WTC11 (cell line): ENCODE measurements at regions not wholly inside any gene's neighbourhood (a gene's known extent, or its start where the extent isn't known, plus 50 kb on each side); places are given as distances from the start of the nearest gene placed in this dataset.

Source experiments
- ATAC-seq: fragments of 200-7000 bp; cut with Tn5 transposase; 2 replicates; pipeline ENCODE4 v1.10.0; 2021; ENCODE audit warnings: mild to moderate bottlenecking, moderate library complexity
- CTCF ChIA-PET: fragments of 300-600 bp; sonication (Branson Sonifier 250); formaldehyde crosslinking; loops from one replicate; lab custom pipeline; 2021; ENCODE audit warnings: antibody characterized with exemption; lab: Charles Lee
- POLR2A ChIA-PET: fragments of 350-600 bp; sonication (Branson Sonifier 250); formaldehyde crosslinking; loops from one replicate; lab custom pipeline; 2021; ENCODE audit warnings: antibody characterized with exemption; lab: Charles Lee
- DNase-seq: peaks from one replicate; pipeline ENCODE4 v3.0.0; 2021; ENCODE audit warnings: low spot score
- H3K27ac Mint-ChIP-seq: 2 replicates; pipeline ENCODE4 v1.8.0; 2021; ENCODE audit warnings: mixed read lengths
- H3K27me3 Mint-ChIP-seq: 2 replicates; pipeline ENCODE4 v1.8.0; 2021; ENCODE audit warnings: low read depth, mild to moderate bottlenecking, moderate library complexity, mixed read lengths
- H3K36me3 Mint-ChIP-seq: 2 replicates; pipeline ENCODE4 v1.8.0; 2021; ENCODE audit warnings: mixed read lengths
- H3K4me1 Mint-ChIP-seq: 2 replicates; pipeline ENCODE4 v1.8.0; 2022; ENCODE audit warnings: mixed read lengths
- H3K4me3 Mint-ChIP-seq: 2 replicates; pipeline ENCODE4 v1.8.0; 2021; ENCODE audit warnings: mild to moderate bottlenecking, moderate library complexity, mixed read lengths
- H3K9me3 Mint-ChIP-seq: 2 replicates; pipeline ENCODE4 v1.8.0; 2021; ENCODE audit warnings: mixed read lengths
- CREB1 ChIP-seq: sonication (generic); formaldehyde crosslinking; IDR thresholded peaks from 2 replicates; pipeline ENCODE4 v1.8.0; 2023; ENCODE audit warnings: mild to moderate bottlenecking, missing genetic modification reagents
- FOXP1 ChIP-seq: sonication (generic); formaldehyde crosslinking; IDR thresholded peaks from 2 replicates; pipeline ENCODE4 v1.8.0; 2022; ENCODE audit warnings: missing genetic modification reagents, mild to moderate bottlenecking, moderate library complexity, borderline replicate concordance
- GABPB1 ChIP-seq: sonication (generic); formaldehyde crosslinking; IDR thresholded peaks from 2 replicates; pipeline ENCODE4 v1.8.1; 2023; ENCODE audit warnings: mild to moderate bottlenecking, missing genetic modification reagents
- MYBL2 ChIP-seq: sonication (generic); formaldehyde crosslinking; IDR thresholded peaks from 2 replicates; pipeline ENCODE4 v1.8.1; 2023; ENCODE audit warnings: mild to moderate bottlenecking, moderate library complexity, missing genetic modification reagents
- NR2C2 ChIP-seq: sonication (generic); formaldehyde crosslinking; IDR thresholded peaks from 2 replicates; pipeline ENCODE4 v1.8.0; 2022; ENCODE audit warnings: mild to moderate bottlenecking, missing genetic modification reagents
- TCF7 ChIP-seq: sonication (generic); formaldehyde crosslinking; IDR thresholded peaks from 2 replicates; pipeline ENCODE4 v1.8.0; 2022; ENCODE audit warnings: mild to moderate bottlenecking, low read depth, missing genetic modification reagents, moderate library complexity
- ZNF121 ChIP-seq: sonication (generic); formaldehyde crosslinking; IDR thresholded peaks from 2 replicates; pipeline ENCODE4 v1.8.0; 2023; ENCODE audit warnings: missing genetic modification reagents
- ZNF232 ChIP-seq: sonication (generic); formaldehyde crosslinking; IDR thresholded peaks from 2 replicates; pipeline ENCODE4 v1.8.0; 2022; ENCODE audit warnings: mild to moderate bottlenecking, missing genetic modification reagents
- ZNF396 ChIP-seq: fragments of 250-450 bp; sonication (Bioruptor Pico); IDR thresholded peaks from 2 replicates; pipeline ENCODE4 v1.8.0; 2021; ENCODE audit warnings: mild to moderate bottlenecking, moderate library complexity, borderline replicate concordance
- TF ChIP-seq, protein P1 (sequence below): sonication (generic); formaldehyde crosslinking; IDR thresholded peaks from 2 replicates; pipeline ENCODE4 v1.8.0; 2022; ENCODE audit warnings: missing genetic modification reagents
- TF ChIP-seq, protein P2 (sequence below): fragments of 250-450 bp; sonication (Bioruptor Pico); conservative IDR thresholded peaks from 2 replicates; pipeline ENCODE4 v1.9.0; 2021; ENCODE audit warnings: mild to moderate bottlenecking
- TF ChIP-seq, protein P3 (sequence below): sonication (generic); formaldehyde crosslinking; IDR thresholded peaks from 2 replicates; pipeline ENCODE4 v1.8.1; 2023; ENCODE audit warnings: mild to moderate bottlenecking, moderate library complexity, missing genetic modification reagents
- TF ChIP-seq, protein P4 (sequence below): sonication (generic); formaldehyde crosslinking; IDR thresholded peaks from 2 replicates; pipeline ENCODE4 v1.8.1; 2022; ENCODE audit warnings: low read depth, missing genetic modification reagents, borderline replicate concordance
- TF ChIP-seq, protein P5 (sequence below): fragments of 250-450 bp; sonication (Bioruptor Pico); IDR thresholded peaks from 2 replicates; pipeline ENCODE4 v2.1.2; 2022; ENCODE audit warnings: mild to moderate bottlenecking, moderate library complexity

DNA sequence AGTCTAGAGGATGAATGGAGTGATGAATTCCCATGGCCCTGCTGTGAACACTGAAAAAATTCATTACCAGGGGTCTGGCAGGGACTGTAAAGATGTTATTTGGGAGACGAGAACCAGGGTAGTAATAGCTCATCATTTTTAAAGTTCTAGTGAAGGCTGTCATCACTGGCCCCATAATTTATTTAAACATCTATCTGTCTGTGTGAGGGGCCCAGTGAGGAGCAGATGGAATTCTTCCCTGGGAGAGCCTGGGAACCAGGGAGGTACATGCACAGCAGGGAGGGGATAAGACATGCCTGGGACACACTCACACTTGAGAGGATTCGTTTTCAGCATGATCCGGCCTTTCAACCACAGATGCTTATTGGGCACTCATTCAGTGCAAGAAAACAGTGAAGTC lies 162.0 kb downstream of the PDGFRA start:
- DNase-seq (no peak), ATAC-seq (peak; percentile 24; the same call in 1 of the 2 replicates)
- TF ChIP-seq TCF7 (CRISPR knock-in tag) = no peak
- H3K9me3 Mint-ChIP-seq = peaks cover 7% of the 10 kb centered on the region
- no peaks in the 10 kb centered on the region for H3K4me1 Mint-ChIP-seq
- H3K4me3 Mint-ChIP-seq = no peak overlapping the region
- ChIA-PET CTCF (no interaction called here), POLR2A (no interaction called here)
- H3K27me3 Mint-ChIP-seq = no peaks in the 10 kb centered on the region
- H3K36me3 Mint-ChIP-seq = no peaks in the 10 kb centered on the region
- H3K27ac Mint-ChIP-seq = no peak overlapping the region

DNA sequence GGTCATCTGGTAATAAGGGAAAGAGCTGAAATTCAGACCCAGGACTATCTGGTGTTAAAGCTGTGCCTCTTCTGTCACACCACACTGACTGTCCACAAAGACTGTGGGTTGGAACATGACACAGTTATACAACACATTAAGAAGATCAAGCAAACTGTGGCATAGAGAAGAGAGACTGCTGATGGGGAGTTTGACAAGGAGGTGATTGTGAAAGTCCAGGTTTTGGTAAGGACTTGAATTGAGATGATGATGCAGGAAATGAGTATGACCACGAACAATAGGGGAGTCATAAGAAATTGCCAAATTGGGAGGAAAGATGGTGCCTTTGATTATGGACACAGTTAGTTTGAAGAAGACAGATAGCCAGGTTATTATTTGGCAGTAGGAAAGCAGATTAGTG lies 163.4 kb downstream of the PDGFRA start:
- H3K9me3 Mint-ChIP-seq = peaks cover 7% of the 10 kb centered on the region
- POLR2A ChIA-PET = no interaction called here
- no peaks in the 10 kb centered on the region for H3K27me3 Mint-ChIP-seq
- no peak overlapping the region for H3K4me3 Mint-ChIP-seq
- TF ChIP-seq, protein P1, sequence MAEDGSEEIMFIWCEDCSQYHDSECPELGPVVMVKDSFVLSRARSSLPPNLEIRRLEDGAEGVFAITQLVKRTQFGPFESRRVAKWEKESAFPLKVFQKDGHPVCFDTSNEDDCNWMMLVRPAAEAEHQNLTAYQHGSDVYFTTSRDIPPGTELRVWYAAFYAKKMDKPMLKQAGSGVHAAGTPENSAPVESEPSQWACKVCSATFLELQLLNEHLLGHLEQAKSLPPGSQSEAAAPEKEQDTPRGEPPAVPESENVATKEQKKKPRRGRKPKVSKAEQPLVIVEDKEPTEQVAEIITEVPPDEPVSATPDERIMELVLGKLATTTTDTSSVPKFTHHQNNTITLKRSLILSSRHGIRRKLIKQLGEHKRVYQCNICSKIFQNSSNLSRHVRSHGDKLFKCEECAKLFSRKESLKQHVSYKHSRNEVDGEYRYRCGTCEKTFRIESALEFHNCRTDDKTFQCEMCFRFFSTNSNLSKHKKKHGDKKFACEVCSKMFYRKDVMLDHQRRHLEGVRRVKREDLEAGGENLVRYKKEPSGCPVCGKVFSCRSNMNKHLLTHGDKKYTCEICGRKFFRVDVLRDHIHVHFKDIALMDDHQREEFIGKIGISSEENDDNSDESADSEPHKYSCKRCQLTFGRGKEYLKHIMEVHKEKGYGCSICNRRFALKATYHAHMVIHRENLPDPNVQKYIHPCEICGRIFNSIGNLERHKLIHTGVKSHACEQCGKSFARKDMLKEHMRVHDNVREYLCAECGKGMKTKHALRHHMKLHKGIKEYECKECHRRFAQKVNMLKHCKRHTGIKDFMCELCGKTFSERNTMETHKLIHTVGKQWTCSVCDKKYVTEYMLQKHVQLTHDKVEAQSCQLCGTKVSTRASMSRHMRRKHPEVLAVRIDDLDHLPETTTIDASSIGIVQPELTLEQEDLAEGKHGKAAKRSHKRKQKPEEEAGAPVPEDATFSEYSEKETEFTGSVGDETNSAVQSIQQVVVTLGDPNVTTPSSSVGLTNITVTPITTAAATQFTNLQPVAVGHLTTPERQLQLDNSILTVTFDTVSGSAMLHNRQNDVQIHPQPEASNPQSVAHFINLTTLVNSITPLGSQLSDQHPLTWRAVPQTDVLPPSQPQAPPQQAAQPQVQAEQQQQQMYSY (CRISPR knock-in tag) = no peak
- TF ChIP-seq, protein P2, sequence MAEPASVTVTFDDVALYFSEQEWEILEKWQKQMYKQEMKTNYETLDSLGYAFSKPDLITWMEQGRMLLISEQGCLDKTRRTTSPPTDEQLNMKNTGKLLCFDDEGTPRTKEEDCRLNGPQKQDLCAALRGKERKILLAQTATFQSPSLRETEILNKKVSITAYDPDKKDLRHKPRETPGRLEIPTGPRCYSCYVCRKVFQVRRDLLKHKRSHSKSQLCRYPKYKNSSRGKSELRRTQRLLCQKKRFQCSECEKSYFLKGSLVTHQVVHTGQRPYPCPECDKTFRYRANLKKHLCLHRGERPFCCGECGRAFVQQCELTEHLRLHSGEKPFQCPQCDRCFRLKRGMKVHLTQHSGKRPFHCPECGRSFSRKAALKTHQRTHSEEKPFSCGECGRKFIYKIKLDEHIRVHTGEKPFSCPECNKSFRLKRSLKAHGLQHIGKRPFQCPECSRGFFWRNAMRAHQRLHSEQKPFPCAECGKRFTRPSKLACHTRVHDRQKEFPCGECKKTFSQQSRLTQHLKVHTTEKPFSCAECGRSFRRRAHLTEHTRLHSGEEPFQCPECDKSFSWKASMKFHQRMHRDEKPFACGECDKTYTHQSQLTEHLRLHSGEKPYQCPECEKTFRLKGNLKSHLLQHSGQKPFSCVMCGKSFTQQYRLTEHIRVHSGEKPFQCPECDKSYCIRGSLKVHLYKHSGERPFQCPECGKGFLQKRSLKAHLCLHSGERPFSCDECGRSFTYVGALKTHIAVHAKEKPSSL = no peak
- no peak for TF ChIP-seq MYBL2 (CRISPR knock-in tag)
- no peak for TF ChIP-seq FOXP1
- TF ChIP-seq GABPB1 (CRISPR knock-in tag) = no peak
- no peak for TF ChIP-seq ZNF232 (CRISPR knock-in tag)
- TF ChIP-seq ZNF396 (CRISPR knock-in tag) = no peak
- TF ChIP-seq, protein P3, sequence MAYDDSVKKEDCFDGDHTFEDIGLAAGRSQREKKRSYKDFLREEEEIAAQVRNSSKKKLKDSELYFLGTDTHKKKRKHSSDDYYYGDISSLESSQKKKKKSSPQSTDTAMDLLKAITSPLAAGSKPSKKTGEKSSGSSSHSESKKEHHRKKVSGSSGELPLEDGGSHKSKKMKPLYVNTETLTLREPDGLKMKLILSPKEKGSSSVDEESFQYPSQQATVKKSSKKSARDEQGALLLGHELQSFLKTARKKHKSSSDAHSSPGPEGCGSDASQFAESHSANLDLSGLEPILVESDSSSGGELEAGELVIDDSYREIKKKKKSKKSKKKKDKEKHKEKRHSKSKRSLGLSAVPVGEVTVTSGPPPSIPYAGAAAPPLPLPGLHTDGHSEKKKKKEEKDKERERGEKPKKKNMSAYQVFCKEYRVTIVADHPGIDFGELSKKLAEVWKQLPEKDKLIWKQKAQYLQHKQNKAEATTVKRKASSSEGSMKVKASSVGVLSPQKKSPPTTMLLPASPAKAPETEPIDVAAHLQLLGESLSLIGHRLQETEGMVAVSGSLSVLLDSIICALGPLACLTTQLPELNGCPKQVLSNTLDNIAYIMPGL (CRISPR knock-in tag) = no peak
- no peak for TF ChIP-seq ZNF121 (CRISPR knock-in tag)
- TF ChIP-seq, protein P4, sequence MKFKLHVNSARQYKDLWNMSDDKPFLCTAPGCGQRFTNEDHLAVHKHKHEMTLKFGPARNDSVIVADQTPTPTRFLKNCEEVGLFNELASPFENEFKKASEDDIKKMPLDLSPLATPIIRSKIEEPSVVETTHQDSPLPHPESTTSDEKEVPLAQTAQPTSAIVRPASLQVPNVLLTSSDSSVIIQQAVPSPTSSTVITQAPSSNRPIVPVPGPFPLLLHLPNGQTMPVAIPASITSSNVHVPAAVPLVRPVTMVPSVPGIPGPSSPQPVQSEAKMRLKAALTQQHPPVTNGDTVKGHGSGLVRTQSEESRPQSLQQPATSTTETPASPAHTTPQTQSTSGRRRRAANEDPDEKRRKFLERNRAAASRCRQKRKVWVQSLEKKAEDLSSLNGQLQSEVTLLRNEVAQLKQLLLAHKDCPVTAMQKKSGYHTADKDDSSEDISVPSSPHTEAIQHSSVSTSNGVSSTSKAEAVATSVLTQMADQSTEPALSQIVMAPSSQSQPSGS (CRISPR knock-in tag) = no peak
- H3K36me3 Mint-ChIP-seq = no peaks in the 10 kb centered on the region
- no peak for ATAC-seq
- H3K4me1 Mint-ChIP-seq = no peaks in the 10 kb centered on the region
- no peak overlapping the region for H3K27ac Mint-ChIP-seq
- CTCF ChIA-PET = no interaction called here
- DNase-seq = no peak

DNA sequence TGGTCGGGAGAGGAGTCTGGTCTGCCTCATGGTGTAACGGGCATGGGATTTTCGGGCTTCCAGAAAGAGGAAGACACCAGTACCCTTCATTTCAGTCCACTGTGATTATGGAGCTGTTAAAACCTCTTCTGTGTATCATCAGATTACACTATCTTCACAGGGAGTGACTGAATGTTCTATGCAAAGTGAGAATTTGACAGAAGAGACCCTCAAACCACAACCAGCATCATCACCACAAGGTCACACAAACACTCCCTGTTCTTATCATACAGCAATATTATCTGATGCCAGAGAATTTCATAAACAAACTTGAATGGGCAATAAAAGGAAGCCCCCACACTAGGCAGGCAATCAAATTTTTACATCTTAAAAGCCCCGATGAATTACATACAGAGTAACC lies 164.2 kb downstream of the PDGFRA start:
- no peak overlapping the region for H3K4me3 Mint-ChIP-seq
- H3K4me1 Mint-ChIP-seq = no peaks in the 10 kb centered on the region
- no peak for DNase-seq
- POLR2A ChIA-PET = no interaction called here
- CTCF ChIA-PET = no interaction called here
- H3K9me3 Mint-ChIP-seq = peaks cover 7% of the 10 kb centered on the region
- TF ChIP-seq NR2C2 (no peak), CREB1 (CRISPR knock-in tag) (no peak)
- TF ChIP-seq, protein P5, sequence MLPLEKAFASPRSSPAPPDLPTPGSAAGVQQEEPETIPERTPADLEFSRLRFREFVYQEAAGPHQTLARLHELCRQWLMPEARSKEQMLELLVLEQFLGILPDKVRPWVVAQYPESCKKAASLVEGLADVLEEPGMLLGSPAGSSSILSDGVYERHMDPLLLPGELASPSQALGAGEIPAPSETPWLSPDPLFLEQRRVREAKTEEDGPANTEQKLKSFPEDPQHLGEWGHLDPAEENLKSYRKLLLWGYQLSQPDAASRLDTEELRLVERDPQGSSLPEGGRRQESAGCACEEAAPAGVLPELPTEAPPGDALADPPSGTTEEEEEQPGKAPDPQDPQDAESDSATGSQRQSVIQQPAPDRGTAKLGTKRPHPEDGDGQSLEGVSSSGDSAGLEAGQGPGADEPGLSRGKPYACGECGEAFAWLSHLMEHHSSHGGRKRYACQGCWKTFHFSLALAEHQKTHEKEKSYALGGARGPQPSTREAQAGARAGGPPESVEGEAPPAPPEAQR (CRISPR knock-in tag) = no peak
- TF ChIP-seq, all 79 proteins: peak for 0
- H3K36me3 Mint-ChIP-seq = no peaks in the 10 kb centered on the region
- ATAC-seq = no peak
- no peaks in the 10 kb centered on the region for H3K27me3 Mint-ChIP-seq
- no peak overlapping the region for H3K27ac Mint-ChIP-seq
